ENCODE measurements at regions not wholly inside any gene's neighbourhood (a gene's known extent, or its start where the extent isn't known, plus 50 kb on each side); places are given as distances from the start of the nearest gene placed in this dataset.

- TF ChIP-seq CTCF (IDR thresholded peaks at IDR 0.05) (no peak), TCF7L2 (IDR thresholded peaks at IDR 0.05; ENCODE audit: low read depth, low read length) (no peak)
These were observed 189.6 kb upstream of the NREP start for GRCh38 chr5:111946556-111946955.

Data from Panc1 (cell line).